PC-3 (cell line): ENCODE measurements at regions not wholly inside any gene's neighbourhood (a gene's known extent, or its start where the extent isn't known, plus 50 kb on each side); places are given as distances from the start of the nearest gene placed in this dataset.

Experiments
- ATAC-seq: fragments of 200-7000 bp; cut with Tn5 transposase; 2 replicates; pipeline ENCODE4 v1.9.1; 2020; ENCODE audit warnings: mild to moderate bottlenecking, moderate library complexity
- BruUV-seq: library from RNA; stranded (reverse); fragments of 400-500 nt; replicated peaks from 2 replicates; lab custom pipeline; 2021; lab: Mats Ljungman, UMichigan
- CTCF ChIA-PET: fragments of 300-600 bp; sonication (Branson Sonifier 250); formaldehyde crosslinking; loops from one replicate; lab custom pipeline; 2022; ENCODE audit warnings: antibody characterized with exemption; lab: Charles Lee
- POLR2A ChIA-PET: fragments of 300-600 bp; sonication (Branson Sonifier 250); formaldehyde crosslinking; loops from one replicate; lab custom pipeline; 2022; ENCODE audit warnings: antibody characterized with exemption; ENCODE audit not compliant: unreplicated experiment; lab: Charles Lee
- DNase-seq: peaks from one replicate; pipeline ENCODE4 v3.0.0-alpha.2; 2015
- H2AFZ ChIP-seq: fragments of 300-600 bp; sonication (generic); 2 replicates; pipeline ENCODE4 v1.6.0; 2016; ENCODE audit warnings: antibody characterized with exemption, low read length
- H3F3A ChIP-seq: fragments of 300-600 bp; sonication (generic); one replicate; pipeline ENCODE4 v1.6.0; 2017; ENCODE audit warnings: antibody characterized with exemption, low read length, control low read depth, mild to moderate bottlenecking; ENCODE audit not compliant: unreplicated experiment
- H3K27ac ChIP-seq: fragments of 300-600 bp; sonication (generic); 2 replicates; pipeline ENCODE4 v1.5.1; 2016; ENCODE audit warnings: mild to moderate bottlenecking, low read length
- H3K27me3 ChIP-seq: fragments of 300-600 bp; sonication (generic); 2 replicates; pipeline ENCODE4 v1.6.1; 2016; ENCODE audit warnings: low read length, mixed read lengths
- H3K36me3 ChIP-seq: fragments of 300-600 bp; sonication (generic); 2 replicates; pipeline ENCODE4 v1.6.1; 2016; ENCODE audit warnings: low read depth, mixed run types, low read length, mixed read lengths
- H3K4me1 ChIP-seq: fragments of 300-600 bp; sonication (generic); 2 replicates; pipeline ENCODE4 v1.5.1; 2016; ENCODE audit warnings: low read length; ENCODE audit not compliant: insufficient read depth
- H3K4me2 ChIP-seq: fragments of 300-600 bp; sonication (generic); 2 replicates; pipeline ENCODE4 v1.6.0; 2016; ENCODE audit warnings: low read length
- H3K4me3 ChIP-seq: fragments of 300-600 bp; sonication (generic); 2 replicates; pipeline ENCODE4 v1.5.1; 2016; ENCODE audit warnings: mild to moderate bottlenecking, low read length, mixed read lengths
- H3K79me2 ChIP-seq: fragments of 300-600 bp; sonication (generic); 2 replicates; pipeline ENCODE4 v1.6.1; 2017; ENCODE audit warnings: low read length, mixed read lengths
- H3K9ac ChIP-seq: fragments of 300-600 bp; sonication (generic); 2 replicates; pipeline ENCODE4 v1.6.0; 2016; ENCODE audit warnings: mild to moderate bottlenecking, low read length
- H3K9me2 ChIP-seq: fragments of 300-600 bp; sonication (generic); replicated peaks from 2 replicates; pipeline ENCODE4 v1.6.1; 2016; ENCODE audit warnings: mixed run types, low read length, mixed read lengths
- H3K9me3 ChIP-seq: fragments of 300-600 bp; sonication (generic); 2 replicates; pipeline ENCODE4 v1.6.1; 2016; ENCODE audit warnings: low read length, mixed read lengths
- H4K20me1 ChIP-seq: fragments of 300-600 bp; sonication (generic); 2 replicates; pipeline ENCODE4 v1.6.1; 2016; ENCODE audit warnings: low read length, mixed read lengths
- CTCF ChIP-seq: fragments of 300-600 bp; sonication (generic); conservative IDR thresholded peaks from 2 replicates; pipeline ENCODE4 v1.5.1; 2017; ENCODE audit warnings: antibody characterized with exemption, low read depth, mild to moderate bottlenecking, low read length
- EZH2 ChIP-seq: fragments of 300-600 bp; sonication (generic); IDR thresholded peaks from one replicate; pipeline ENCODE4 v1.6.1; 2017; ENCODE audit warnings: antibody characterized with exemption, mild to moderate bottlenecking, low read length; ENCODE audit not compliant: unreplicated experiment
- EZH2phosphoT487 ChIP-seq: fragments of 300-600 bp; sonication (generic); IDR thresholded peaks from 2 replicates; pipeline ENCODE4 v1.6.1; 2018; ENCODE audit warnings: mild to moderate bottlenecking, antibody characterized with exemption, low read length, borderline replicate concordance
- intact Hi-C: fragments of 100-400 bp; cut with micrococcal nuclease; formaldehyde crosslinking; loops from 2 replicates; pipeline ENCODE4 v1.9.0; 2023

GRCh38 chr17:31792007-31792585 is 66.9 kb downstream of the COPRS start:
- no peak overlapping the region for H3K9ac ChIP-seq
- no peak overlapping the region for H3K27ac ChIP-seq
- ChIA-PET POLR2A (no interaction called here), CTCF (no interaction called here)
- intact Hi-C loops = no loop called here
- H3K36me3 ChIP-seq = no peaks in the 10 kb centered on the region
- 0 out of 2 replicates have a peak, but pooled peaks cover 3% of the 10 kb centered on the region for H3K4me1 ChIP-seq
- H2AFZ ChIP-seq = no peak overlapping the region
- H3K9me2 ChIP-seq = no peaks in the 10 kb centered on the region
- H3K9me3 ChIP-seq = no peaks in the 10 kb centered on the region
- H3K4me2 ChIP-seq = no peak overlapping the region
- ATAC-seq (no peak), DNase-seq (no peak)
- no peaks in the 10 kb centered on the region for H3K27me3 ChIP-seq
- no peaks in the 10 kb centered on the region for H3K79me2 ChIP-seq
- no peak for TF ChIP-seq EZH2phosphoT487
- no peak for TF ChIP-seq EZH2
- TF ChIP-seq CTCF = no peak
- H4K20me1 ChIP-seq = no peaks in the 10 kb centered on the region
- BruUV-seq = no TSS peak
- H3F3A ChIP-seq = no peaks in the 10 kb centered on the region
- H3K4me3 ChIP-seq = no peak overlapping the region

- H3K9ac ChIP-seq = no peak overlapping the region
- H3K36me3 ChIP-seq = no peaks in the 10 kb centered on the region
- no peaks in the 10 kb centered on the region for H3K79me2 ChIP-seq
- TF ChIP-seq CTCF = no peak
- no peak for TF ChIP-seq EZH2phosphoT487
- no peak for TF ChIP-seq EZH2
- no peaks in the 10 kb centered on the region for H3K9me2 ChIP-seq
- ATAC-seq (no peak), DNase-seq (no peak)
- H3K27ac ChIP-seq = no peak overlapping the region
- H3K4me2 ChIP-seq = no peak overlapping the region
- CTCF ChIA-PET = no interaction called here
- H3F3A ChIP-seq = no peaks in the 10 kb centered on the region
- H4K20me1 ChIP-seq = no peaks in the 10 kb centered on the region
- no peak overlapping the region for H2AFZ ChIP-seq
- H3K4me1 ChIP-seq = 0 out of 2 replicates have a peak, but pooled peaks cover 3% of the 10 kb centered on the region
- no peaks in the 10 kb centered on the region for H3K27me3 ChIP-seq
- no TSS peak for BruUV-seq
- POLR2A ChIA-PET = no interaction called here
- intact Hi-C loops = no loop called here
- no peak overlapping the region for H3K4me3 ChIP-seq
- no peaks in the 10 kb centered on the region for H3K9me3 ChIP-seq
These were observed 69.1 kb downstream of the COPRS start for GRCh38 chr17:31789707-31790505.

- CTCF ChIA-PET = no interaction called here
- no peaks in the 10 kb centered on the region for H3K9me2 ChIP-seq
- H3K79me2 ChIP-seq = no peaks in the 10 kb centered on the region
- H3K27ac ChIP-seq = no peak overlapping the region
- POLR2A ChIA-PET = no interaction called here
- intact Hi-C loops = no loop called here
- H3K36me3 ChIP-seq = no peaks in the 10 kb centered on the region
- ATAC-seq = no peak
- no peak overlapping the region for H3K4me2 ChIP-seq
- no peaks in the 10 kb centered on the region for H3F3A ChIP-seq
- H4K20me1 ChIP-seq = no peaks in the 10 kb centered on the region
- H3K4me1 ChIP-seq = 0 out of 2 replicates have a peak, but pooled peaks cover 3% of the 10 kb centered on the region
- no peak overlapping the region for H3K9ac ChIP-seq
- no peak overlapping the region for H3K4me3 ChIP-seq
- TF ChIP-seq CTCF = no peak
- TF ChIP-seq EZH2 = no peak
- no peak for TF ChIP-seq EZH2phosphoT487
- H3K9me3 ChIP-seq = no peaks in the 10 kb centered on the region
- no peaks in the 10 kb centered on the region for H3K27me3 ChIP-seq
- BruUV-seq = no TSS peak
- H2AFZ ChIP-seq = no peak overlapping the region
- no peak for DNase-seq
These were observed 70.1 kb downstream of the COPRS start for GRCh38 chr17:31788956-31789355.
